Activated naive CD8-positive, alpha-beta T cell treated with anti-CD3 and anti-CD28 coated beads, Interleukin-2, amount 10 ng/mL, durations not matched to agents 7 days and 5 days (primary cell): ENCODE measurements at regions not wholly inside any gene's neighbourhood (a gene's known extent, or its start where the extent isn't known, plus 50 kb on each side); places are given as distances from the start of the nearest gene placed in this dataset.

Source experiments
- ATAC-seq: fragments of 150-1000 bp; cut with Tn5 transposase; one replicate; pipeline ENCODE4 v1.10.0; 2021; ENCODE audit warnings: low read depth, moderate library complexity
- POLR2A ChIA-PET: fragments of 350-600 bp; sonication (Branson Sonifier 250); formaldehyde crosslinking; loops from one replicate; lab custom pipeline; 2021; ENCODE audit warnings: antibody characterized with exemption; lab: Charles Lee
- DNase-seq: peaks from one replicate; pipeline ENCODE4 v3.0.0; 2021
- H3K27ac Mint-ChIP-seq: one replicate; pipeline ENCODE4 v1.8.0; 2022; ENCODE audit warnings: mild to moderate bottlenecking, mixed read lengths
- H3K27me3 Mint-ChIP-seq: one replicate; pipeline ENCODE4 v1.8.0; 2022; ENCODE audit warnings: mild to moderate bottlenecking, moderate library complexity, mixed read lengths
- H3K36me3 Mint-ChIP-seq: one replicate; pipeline ENCODE4 v1.8.0; 2021; ENCODE audit warnings: mild to moderate bottlenecking, mixed read lengths
- H3K4me1 Mint-ChIP-seq: one replicate; pipeline ENCODE4 v1.8.0; 2021; ENCODE audit warnings: mixed read lengths
- H3K4me3 Mint-ChIP-seq: one replicate; pipeline ENCODE4 v1.8.0; 2022; ENCODE audit warnings: mild to moderate bottlenecking, moderate library complexity, mixed read lengths
- H3K9me3 Mint-ChIP-seq: one replicate; pipeline ENCODE4 v1.8.0; 2021; ENCODE audit warnings: mixed read lengths

DNA sequence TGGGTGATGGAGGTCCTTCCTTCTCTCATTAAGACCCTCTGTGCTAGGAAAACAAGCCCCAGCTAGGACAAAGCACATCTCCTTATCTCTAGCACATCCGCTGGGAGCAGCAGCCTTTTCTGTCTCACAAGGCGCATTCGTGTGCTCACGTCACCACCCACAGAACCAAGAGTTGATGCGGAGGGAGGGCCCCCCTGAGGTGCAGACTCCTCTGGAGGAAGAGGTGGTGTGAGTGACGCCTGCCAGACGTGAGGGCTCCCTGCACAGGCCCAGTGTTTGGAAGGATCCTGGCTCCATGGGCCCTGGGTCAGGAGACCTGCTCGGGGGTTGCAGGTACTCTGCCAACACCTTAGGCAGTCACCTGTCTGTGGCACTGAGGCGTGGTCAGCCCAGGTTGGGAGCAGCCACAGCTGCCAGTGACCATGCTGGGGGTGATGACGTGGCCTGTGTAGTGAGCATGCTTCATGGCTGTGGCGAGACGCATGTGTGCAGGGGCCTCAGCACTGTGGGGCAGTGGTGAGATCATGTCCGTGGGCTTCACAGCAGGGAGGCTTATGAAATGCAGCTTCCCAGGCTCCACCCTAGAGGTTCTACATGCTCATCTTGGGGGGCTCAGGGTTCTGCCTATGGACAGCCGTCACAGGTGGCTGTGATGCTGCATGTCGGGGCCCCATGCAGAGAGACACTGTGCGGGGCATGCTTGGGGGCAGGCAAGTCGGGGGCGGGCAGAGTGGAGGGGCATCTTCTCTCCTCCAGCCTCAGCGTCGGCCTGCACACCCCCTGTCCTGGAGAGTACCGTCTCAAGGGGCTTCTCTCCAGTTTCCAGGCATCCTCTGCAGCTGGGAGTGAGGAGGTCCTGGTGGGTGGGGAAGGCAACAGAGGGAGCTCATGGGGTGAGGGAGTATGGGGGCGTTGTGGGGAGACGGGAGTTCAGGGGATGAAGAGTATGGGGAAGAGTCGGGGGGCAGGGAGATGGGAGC, 56.2 kb upstream of the DPYSL4 start:
- POLR2A ChIA-PET, result interaction anchor here (0.6 kb wide), 1 partner anchor 1945 kb away, joined by 3 read pairs; no protein-coding TSS in a partner anchor
- H3K4me3 Mint-ChIP-seq, result no peak overlapping the region
- no peak overlapping the region for H3K27ac Mint-ChIP-seq
- peaks cover 14% of the 10 kb centered on the region for H3K27me3 Mint-ChIP-seq
- DNase-seq (peak; percentile 9), ATAC-seq (no peak)
- H3K36me3 Mint-ChIP-seq, result no peaks in the 10 kb centered on the region
- H3K4me1 Mint-ChIP-seq, result no peaks in the 10 kb centered on the region
- H3K9me3 Mint-ChIP-seq, result no peaks in the 10 kb centered on the region

GRCh38 chr10:132131581-132132420, 54.9 kb upstream of the DPYSL4 start:
- POLR2A ChIA-PET, result interaction anchor here (0.6 kb wide), 1 partner anchor 1946 kb away, joined by 3 read pairs; no protein-coding TSS in a partner anchor

DNA sequence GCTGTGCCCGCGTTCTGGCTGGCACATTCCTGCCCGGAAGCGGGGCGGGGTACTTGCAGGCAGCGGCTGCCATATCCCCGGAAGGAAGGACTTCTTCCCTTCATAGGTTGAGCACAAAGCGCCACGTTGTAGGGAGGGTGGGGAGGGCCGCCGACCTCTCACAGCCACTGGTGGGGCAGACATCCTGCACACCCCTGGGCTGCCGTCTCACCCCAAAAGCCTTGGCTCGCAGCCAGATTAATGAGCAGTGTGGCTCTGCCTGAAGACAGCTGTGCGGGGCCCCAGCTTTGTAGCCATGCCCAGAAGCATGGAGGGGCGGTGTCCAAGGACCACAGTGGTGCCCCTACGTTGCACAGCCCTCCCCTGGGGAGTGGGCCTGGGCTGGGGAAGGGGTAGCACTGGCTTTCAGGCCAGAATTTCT, 54.3 kb upstream of the DPYSL4 start:
- POLR2A ChIA-PET, result no interaction called here

More at GRCh38 chr10:132131581-132132420, 54.9 kb upstream of the DPYSL4 start:
- H3K9me3 Mint-ChIP-seq, result no peaks in the 10 kb centered on the region
- H3K4me1 Mint-ChIP-seq, result no peaks in the 10 kb centered on the region
- no peaks in the 10 kb centered on the region for H3K36me3 Mint-ChIP-seq
- no peak overlapping the region for H3K27ac Mint-ChIP-seq
- peak; percentile 17 for DNase-seq
- H3K4me3 Mint-ChIP-seq, result no peak overlapping the region
- H3K27me3 Mint-ChIP-seq, result peaks cover 14% of the 10 kb centered on the region
- no peak for ATAC-seq

GRCh38 chr10:132133005-132133404, 53.7 kb upstream of the DPYSL4 start:
- H3K27me3 Mint-ChIP-seq, result peaks cover 14% of the 10 kb centered on the region
- ATAC-seq (no peak), DNase-seq (peak; percentile 18)
- no peaks in the 10 kb centered on the region for H3K9me3 Mint-ChIP-seq
- no peaks in the 10 kb centered on the region for H3K36me3 Mint-ChIP-seq
- no peak overlapping the region for H3K4me3 Mint-ChIP-seq
- POLR2A ChIA-PET, result no interaction called here
- H3K4me1 Mint-ChIP-seq, result no peaks in the 10 kb centered on the region
- no peak overlapping the region for H3K27ac Mint-ChIP-seq

More for the DNA sequence above, 54.3 kb upstream of the DPYSL4 start:
- DNase-seq (no peak), ATAC-seq (no peak)
- no peak overlapping the region for H3K4me3 Mint-ChIP-seq
- no peaks in the 10 kb centered on the region for H3K9me3 Mint-ChIP-seq
- no peak overlapping the region for H3K27ac Mint-ChIP-seq
- peaks cover 14% of the 10 kb centered on the region for H3K27me3 Mint-ChIP-seq
- H3K4me1 Mint-ChIP-seq, result no peaks in the 10 kb centered on the region
- H3K36me3 Mint-ChIP-seq, result no peaks in the 10 kb centered on the region

GRCh38 chr10:132133449-132134240, 53.1 kb upstream of the DPYSL4 start:
- POLR2A ChIA-PET, result no interaction called here
- H3K36me3 Mint-ChIP-seq, result no peaks in the 10 kb centered on the region
- H3K27me3 Mint-ChIP-seq, result peaks cover 9% of the 10 kb centered on the region
- no peak overlapping the region for H3K4me3 Mint-ChIP-seq
- H3K4me1 Mint-ChIP-seq, result no peaks in the 10 kb centered on the region
- DNase-seq (peak; percentile 20), ATAC-seq (no peak)
- no peaks in the 10 kb centered on the region for H3K9me3 Mint-ChIP-seq
- no peak overlapping the region for H3K27ac Mint-ChIP-seq

DNA sequence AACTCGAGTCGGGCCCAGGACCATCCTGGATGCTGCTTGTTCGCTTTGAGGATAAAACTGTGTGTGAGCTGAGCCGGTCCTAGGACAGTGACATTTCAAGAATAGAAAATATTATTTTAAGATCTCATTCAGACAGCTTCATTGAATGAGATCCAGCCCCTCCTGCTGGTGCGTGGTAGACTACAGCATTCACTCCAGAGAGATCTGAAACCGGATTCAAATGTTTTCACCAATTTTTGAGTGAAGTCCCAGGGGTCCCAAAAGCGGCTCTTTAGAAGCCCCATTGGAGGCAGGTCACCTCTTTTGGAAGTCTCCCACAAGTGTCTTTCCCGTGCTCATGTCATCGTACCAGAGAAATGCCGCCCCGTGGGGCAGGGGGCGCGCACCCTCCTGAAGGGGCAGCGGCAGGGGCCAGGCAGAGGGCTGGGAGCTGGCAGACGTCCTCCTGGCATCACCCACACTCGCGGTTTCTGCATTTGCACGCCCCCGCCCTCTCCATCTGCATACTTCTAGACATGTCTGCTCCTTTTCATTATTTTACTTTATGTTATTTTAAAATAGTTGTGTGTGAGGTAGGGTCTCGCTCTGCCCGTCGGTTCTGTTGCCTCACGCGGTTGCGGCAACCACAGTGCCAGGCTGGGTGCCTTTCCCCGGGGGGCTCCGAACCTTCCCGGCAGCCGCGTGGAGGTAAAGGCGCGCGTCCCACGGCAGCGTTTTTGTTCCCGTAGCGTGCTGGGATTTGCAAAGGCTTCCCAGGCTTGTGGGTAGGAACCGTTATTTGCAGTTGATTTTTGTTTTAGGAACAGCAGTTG, 52.3 kb upstream of the DPYSL4 start:
- Mint-ChIP-seq H3K9me3 (no peaks in the 10 kb centered on the region), H3K27ac (no peak overlapping the region), H3K4me1 (no peaks in the 10 kb centered on the region), H3K4me3 (no peak overlapping the region), H3K27me3 (peaks cover 4% of the 10 kb centered on the region), H3K36me3 (no peaks in the 10 kb centered on the region)
- POLR2A ChIA-PET, result no interaction called here
- ATAC-seq (no peak), DNase-seq (peak; percentile 22)

DNA sequence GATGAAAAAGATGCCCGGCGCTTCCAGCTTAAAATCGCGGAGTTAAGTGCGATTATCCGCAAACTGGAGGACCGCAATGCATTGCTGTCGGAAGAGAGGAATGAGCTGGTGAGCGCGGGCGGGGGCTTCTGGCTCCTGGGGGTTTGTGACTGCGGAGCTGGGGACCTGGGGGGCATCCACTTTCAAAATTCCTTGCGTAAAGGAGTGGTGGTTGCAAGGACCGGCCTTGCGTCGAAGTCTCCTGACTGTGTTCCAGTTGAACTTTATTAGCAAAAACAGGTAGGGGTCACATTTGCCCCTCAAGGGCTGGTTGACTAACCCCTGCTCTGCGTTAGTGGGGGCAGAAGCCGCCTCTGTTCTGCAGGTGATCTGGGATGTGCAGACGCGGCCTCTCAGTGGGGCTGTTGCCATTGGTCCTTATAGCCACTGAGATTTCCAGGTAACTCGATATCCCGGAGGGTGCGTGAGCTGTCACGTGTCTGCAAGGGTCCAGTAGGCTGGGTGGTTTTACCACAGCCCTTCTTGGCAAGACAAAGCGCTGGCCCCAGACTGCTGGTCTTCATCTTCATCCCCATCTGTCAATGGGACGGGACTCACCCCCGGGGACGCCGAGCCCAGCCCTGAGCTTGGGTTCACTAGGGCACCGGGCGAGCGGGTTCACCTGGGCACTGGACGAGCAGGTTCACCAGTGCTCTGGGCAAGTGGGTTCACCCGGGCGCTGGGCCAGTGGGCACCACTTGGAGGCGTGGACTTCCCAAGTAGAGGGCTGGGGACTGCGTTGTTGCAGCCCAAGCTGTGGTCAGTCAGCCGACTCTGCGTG, 51.5 kb upstream of the DPYSL4 start:
- no peaks in the 10 kb centered on the region for H3K9me3 Mint-ChIP-seq
- H3K4me3 Mint-ChIP-seq, result no peak overlapping the region
- no peak for ATAC-seq
- H3K27ac Mint-ChIP-seq, result no peak overlapping the region
- no peaks in the 10 kb centered on the region for H3K36me3 Mint-ChIP-seq
- POLR2A ChIA-PET, result no interaction called here
- H3K4me1 Mint-ChIP-seq, result no peaks in the 10 kb centered on the region
- peaks cover 2% of the 10 kb centered on the region for H3K27me3 Mint-ChIP-seq
- peak; percentile 23 for DNase-seq

DNA sequence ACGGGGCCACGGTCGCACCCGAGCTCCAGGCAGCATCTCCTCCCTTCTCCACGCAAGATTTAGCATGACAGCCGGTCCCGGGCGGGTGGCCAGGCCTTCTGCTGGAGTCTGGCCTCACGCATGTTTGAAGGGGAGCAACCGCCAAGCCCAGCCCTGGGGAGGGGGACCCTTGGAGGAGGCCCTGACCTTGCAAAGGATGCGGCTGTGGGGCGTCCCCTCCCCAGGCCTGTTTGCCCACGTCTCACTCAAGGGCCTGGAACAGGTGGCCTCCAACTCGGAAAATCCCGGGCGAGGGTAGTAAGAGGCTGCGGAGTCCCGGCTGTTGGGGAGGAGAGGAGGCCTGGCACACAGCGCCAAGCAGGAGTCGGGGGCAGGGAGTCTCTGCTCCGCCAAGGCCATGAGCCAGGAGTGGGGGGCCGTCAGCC, 50.6 kb upstream of the DPYSL4 start:
- no peaks in the 10 kb centered on the region for H3K9me3 Mint-ChIP-seq

DNA sequence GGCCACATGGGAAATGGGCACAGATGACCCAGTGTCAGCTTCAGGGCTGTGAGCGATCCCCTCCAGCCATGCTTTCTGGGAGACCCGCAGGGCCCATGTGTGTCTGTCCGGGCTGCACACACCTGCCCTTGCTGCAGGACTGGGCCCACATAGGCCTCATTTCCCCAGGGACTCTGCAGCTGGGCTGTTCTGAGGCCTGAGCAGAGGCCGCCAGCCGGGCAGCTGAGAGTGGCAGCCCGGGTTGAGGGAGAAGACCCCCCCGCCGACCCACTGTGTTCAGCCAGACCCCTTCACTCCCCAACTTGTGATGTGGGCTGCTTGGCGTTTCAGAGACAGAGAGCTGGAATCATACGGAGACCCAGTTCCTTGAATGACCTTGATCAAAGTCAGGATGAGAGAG, 50.1 kb upstream of the DPYSL4 start:
- DNase-seq (no peak), ATAC-seq (no peak)
- Mint-ChIP-seq H3K9me3 (no peaks in the 10 kb centered on the region), H3K27me3 (peaks cover 2% of the 10 kb centered on the region), H3K27ac (no peak overlapping the region), H3K4me3 (no peak overlapping the region), H3K4me1 (no peaks in the 10 kb centered on the region), H3K36me3 (no peaks in the 10 kb centered on the region)
- POLR2A ChIA-PET, result no interaction called here

More for the DNA sequence above, 50.6 kb upstream of the DPYSL4 start:
- DNase-seq, result peak; percentile 20
- POLR2A ChIA-PET, result no interaction called here
- H3K4me1 Mint-ChIP-seq, result no peaks in the 10 kb centered on the region
- no peak overlapping the region for H3K27ac Mint-ChIP-seq
- H3K36me3 Mint-ChIP-seq, result no peaks in the 10 kb centered on the region
- no peak for ATAC-seq
- no peak overlapping the region for H3K4me3 Mint-ChIP-seq
- peaks cover 2% of the 10 kb centered on the region for H3K27me3 Mint-ChIP-seq
